GM12872 (cell line): ENCODE measurements at regions not wholly inside any gene's neighbourhood (a gene's known extent, or its start where the extent isn't known, plus 50 kb on each side); places are given as distances from the start of the nearest gene placed in this dataset.
A peak's percentile ranks its signal among the peaks of the same experiment; 100 is the strongest.

Experiments
- TF ChIP-seq, protein P1 (sequence below): IDR thresholded peaks from 3 replicates; pipeline ENCODE4 v1.5.1; 2011; ENCODE audit warnings: low read depth, mild to moderate bottlenecking, low read length, moderate library complexity; ENCODE audit not compliant: insufficient read depth

DNA sequence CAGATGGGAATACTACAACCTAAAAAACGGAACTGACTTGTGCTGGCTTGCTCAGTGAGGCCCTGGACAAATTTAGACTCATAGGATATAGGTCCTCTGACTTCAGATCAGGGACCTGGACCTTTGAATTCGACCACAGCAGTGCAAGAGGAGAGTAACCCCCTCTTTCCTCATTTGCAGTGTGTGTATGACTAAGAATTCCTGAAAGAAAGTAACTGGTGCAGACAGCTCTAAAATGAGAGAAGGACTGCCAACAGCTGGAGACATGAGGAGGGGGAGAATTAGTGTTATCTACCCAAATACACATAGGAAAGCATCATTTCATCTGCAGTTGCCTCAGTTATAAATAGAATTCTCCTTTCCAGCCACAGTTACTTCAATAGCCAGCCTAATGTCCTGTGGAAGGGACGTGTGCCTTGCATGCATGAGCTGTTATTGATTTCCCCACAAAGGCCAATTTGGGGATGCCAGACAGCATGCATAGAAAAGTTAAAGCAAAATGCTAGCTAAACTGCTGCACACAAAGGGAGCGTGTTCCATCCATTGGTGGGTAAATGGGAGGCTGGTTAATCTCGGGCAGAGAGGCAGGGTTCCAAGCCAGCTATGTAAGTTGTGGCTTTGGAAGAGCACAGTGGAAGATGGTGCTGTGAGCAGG is 442.7 kb downstream of the CDK5RAP2 start:
- TF ChIP-seq, protein P1, sequence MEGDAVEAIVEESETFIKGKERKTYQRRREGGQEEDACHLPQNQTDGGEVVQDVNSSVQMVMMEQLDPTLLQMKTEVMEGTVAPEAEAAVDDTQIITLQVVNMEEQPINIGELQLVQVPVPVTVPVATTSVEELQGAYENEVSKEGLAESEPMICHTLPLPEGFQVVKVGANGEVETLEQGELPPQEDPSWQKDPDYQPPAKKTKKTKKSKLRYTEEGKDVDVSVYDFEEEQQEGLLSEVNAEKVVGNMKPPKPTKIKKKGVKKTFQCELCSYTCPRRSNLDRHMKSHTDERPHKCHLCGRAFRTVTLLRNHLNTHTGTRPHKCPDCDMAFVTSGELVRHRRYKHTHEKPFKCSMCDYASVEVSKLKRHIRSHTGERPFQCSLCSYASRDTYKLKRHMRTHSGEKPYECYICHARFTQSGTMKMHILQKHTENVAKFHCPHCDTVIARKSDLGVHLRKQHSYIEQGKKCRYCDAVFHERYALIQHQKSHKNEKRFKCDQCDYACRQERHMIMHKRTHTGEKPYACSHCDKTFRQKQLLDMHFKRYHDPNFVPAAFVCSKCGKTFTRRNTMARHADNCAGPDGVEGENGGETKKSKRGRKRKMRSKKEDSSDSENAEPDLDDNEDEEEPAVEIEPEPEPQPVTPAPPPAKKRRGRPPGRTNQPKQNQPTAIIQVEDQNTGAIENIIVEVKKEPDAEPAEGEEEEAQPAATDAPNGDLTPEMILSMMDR = no peak

DNA sequence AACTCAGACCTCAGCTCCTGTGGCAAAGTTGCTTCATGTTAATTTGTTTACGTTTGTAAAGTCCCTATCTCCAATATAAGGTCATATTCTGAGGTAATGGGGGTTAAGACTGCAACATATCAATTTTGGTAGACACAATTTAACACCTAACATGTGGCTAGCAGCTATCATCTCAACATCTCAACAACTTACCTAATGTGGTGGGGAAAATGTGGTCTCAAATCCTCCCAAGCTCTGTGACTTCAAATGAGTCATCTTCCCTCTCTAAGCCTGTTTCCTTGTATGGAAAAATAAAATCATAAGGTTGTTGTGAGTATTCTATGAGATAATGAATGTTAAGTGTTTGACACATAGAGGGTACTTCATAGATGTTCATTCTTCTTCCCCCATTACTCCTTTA is 443.3 kb downstream of the CDK5RAP2 start:
- TF ChIP-seq, protein P1 = no peak

DNA sequence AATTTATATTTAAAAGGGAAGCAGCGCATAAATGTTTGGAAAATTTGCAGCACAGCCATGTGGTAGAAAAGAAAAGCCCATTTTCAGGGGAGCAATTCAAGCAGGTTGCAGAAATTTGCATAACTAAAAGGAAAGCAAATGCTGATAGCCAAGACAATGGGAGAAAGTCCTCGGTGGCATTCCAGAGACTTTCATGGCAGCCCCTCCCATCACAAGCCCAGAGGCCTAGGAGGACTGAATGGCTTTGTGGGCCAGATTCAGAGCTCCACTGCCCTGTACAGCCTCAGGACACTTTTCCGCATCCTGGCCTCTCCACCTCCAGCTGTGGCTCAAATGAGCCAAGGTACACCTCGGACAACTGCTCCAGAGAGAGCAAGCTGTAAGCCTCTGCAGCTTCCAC is 462.9 kb downstream of the CDK5RAP2 start:
- TF ChIP-seq, protein P1 = no peak

DNA sequence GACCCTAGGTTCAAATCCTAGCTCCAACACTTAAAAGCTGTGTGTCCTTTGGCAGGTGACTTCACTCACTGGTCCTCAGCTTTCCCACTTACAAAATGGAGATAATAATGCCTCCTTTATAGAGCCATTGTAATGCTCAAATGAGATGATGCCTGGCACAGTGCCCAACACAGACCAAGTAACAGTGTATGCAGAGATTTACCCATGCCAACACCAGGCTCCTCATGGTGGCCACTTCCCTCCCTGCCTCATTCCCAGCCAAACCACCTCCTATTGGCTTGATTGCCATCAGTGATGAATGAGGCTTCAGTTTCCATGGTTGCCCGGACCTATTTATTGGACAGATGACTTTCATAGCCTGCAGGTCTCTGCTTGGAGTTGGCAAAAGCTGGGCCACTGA is 469.4 kb downstream of the CDK5RAP2 start:
- TF ChIP-seq, protein P1 = no peak

DNA sequence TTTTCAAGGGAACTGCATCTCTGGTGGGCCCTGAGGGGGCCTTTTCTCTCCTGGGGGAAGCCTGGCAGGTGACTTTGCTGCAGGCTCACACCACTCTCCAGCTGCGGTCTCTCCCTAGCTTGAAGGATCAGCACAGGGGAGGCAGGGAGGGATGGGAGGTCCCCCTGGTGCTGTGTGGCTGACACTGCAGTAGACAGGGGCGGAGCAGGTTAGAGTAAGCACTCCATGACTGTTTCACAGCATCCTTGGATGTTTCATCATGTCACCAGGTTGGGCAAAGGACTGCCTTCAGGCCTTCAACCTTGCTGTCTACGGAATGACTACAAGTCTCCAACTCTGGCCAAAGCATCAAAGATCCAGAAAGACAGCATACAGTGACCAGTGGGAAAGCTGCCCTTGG is 470.7 kb downstream of the CDK5RAP2 start:
- TF ChIP-seq, protein P1 = peak; percentile 42

DNA sequence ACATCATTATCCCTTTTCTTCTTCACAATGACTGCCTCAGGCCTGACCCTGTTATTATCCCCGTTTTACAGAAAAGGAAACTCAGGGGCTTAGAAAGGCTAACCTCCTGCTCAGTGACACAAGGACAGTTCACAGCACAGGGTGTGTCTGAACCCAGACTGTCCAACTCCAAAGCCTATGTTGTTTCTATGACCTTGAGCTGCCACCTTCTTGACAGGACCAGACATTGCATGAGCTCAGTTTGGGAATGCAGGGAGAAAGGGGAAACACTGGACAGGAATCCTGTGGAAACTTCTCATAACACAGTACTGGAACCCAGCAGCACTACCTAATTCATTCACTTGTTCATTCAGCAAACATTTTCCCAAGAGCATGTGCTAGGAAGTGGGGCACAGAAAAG is 472.8 kb downstream of the CDK5RAP2 start:
- TF ChIP-seq, protein P1 = no peak

DNA sequence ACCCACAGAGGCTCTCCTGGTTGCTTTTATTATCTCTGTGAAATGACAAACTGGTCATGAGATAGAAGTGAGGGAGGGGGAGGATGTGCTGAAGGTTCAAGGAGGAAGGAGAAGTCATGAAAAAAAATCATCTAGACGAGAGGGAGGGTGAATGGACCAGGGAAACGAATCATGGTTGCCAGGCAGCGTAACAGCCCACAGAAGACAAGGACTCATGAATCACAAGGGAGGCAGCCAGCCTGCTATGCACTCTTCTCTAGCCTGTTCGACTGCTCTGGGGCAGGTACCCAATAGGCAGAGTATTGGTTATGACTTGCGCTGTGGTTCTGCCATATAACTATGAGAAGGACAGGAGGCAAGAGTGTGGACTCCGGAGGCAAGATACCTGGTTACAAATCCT is 475.2 kb downstream of the CDK5RAP2 start:
- TF ChIP-seq, protein P1 = no peak

DNA sequence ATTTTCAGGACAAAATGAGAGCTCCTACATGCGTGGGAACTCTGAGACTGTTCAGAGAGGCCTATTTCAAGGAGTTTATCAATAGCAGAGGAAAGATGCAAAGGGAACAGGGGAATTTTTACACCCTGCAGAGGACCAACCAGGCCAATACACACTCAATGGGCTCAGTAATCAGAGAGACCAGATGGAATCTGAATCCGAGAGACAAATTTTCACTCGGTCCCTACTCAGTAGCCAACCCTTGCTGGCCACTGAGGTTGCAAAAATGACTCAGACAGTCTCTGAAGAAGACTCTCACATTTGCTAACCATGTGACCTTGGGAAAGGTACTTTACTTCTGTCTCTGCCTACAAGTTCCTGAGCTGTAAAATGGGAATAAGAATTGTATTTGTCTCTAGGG is 479.4 kb downstream of the CDK5RAP2 start:
- TF ChIP-seq, protein P1 = no peak
